T-helper 1 cell treated with Interleukin-12 subunit alpha and Interleukin-12 subunit beta and Interleukin-4 antibody, amounts not matched to agents 30 ng/mL and 1 ng/mL, for 36 hours (primary cell): ENCODE measurements at regions not wholly inside any gene's neighbourhood (a gene's known extent, or its start where the extent isn't known, plus 50 kb on each side); places are given as distances from the start of the nearest gene placed in this dataset.

ENCODE experiments used
- intact Hi-C: fragments of 100-400 bp; cut with micrococcal nuclease; formaldehyde crosslinking; loops from one replicate; pipeline ENCODE4 v1.15.1; 2024

DNA sequence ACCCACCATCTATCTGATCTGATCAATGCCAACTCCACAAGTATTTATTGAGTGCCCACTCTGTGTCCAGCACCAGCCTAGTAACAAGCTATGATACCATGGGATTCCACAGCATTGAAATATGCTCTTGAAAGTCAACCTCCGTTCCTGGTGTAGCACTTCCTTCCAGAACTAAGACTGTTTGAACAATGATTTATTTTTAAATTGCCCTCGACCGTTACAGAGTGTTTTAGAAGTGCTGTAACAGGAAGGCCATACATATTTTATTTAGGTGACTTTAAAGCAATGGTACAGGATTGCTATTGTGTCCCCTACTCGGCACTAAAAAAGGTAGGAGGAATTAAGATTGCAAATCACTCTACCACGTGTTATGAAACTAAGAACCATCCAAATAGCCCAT lies 225.6 kb downstream of the TEX36 start:
- intact Hi-C loops: no loop called here

DNA sequence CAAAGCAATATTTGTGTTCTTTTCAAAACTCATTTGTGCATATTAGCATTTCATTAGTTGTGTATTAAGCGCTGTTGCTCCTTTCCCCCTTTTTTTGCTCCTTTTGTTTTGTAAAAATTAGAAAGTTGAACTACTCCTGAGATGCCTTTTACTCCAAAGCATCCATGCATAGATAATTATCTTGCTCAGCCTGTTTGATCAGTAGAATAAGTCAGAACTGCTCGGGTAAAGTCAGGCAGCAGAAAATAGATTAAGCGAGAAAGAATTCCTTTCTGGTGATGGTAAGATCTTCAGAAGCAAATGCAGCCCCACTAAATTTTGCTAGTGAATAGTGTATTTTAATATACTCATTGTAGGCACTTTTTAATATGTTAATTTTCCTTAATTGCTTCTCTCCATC lies 227.1 kb downstream of the TEX36 start:
- intact Hi-C loops: no loop called here

GRCh38 chr10:125455431-125455830 lies 227.5 kb downstream of the TEX36 start:
- intact Hi-C loops: no loop called here

GRCh38 chr10:125451319-125451718 lies 231.6 kb downstream of the TEX36 start:
- intact Hi-C loops: no loop called here

DNA sequence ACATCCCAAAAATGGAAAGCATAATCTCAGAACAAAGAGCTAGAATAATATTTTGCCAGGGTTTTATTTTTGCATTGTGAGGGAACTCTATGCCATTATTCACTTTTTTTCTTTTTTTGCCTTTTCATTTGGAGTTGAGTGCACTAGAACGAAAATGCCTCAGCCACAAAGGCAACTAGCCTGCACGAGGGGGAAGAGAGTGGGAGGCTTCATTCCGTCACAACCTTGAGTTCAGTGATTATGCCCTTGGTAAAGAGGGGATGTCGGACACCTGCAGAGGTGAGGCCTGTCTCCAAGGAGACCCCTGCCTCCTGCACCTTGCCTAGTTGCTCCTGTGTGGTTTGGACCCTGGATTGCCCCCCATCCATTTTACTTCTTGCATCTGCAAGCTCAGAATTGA lies 232.7 kb downstream of the TEX36 start:
- intact Hi-C loops: no loop called here

- intact Hi-C loops: no loop called here
Measured at GRCh38 chr10:125449571-125449970, 233.4 kb downstream of the TEX36 start.

GRCh38 chr10:125448596-125448995 lies 234.4 kb downstream of the TEX36 start:
- intact Hi-C loops: no loop called here

DNA sequence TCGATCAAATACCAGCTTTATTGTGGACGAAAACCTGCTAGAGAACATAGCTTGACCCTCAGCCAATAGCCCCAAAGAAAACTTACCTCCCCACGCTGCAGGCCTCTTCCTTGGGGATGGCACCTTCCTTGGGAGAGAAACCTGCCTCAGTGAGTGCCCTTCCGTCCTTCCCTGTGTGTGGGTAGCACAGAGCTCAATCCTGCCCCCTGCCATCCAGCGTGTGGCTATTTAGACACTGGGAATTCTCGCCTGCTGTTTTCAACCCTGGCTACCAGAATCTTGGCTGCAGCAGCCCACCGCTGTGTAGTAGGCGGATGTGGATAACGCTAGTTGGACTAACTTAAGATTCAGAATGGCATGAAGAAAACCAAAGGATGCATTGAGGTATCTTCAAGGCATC lies 238.2 kb downstream of the TEX36 start:
- intact Hi-C loops: no loop called here

- intact Hi-C loops: no loop called here
Measured at GRCh38 chr10:125442856-125443540, 240.0 kb downstream of the TEX36 start.

- intact Hi-C loops: no loop called here
Measured at GRCh38 chr10:125441151-125441550, 241.8 kb downstream of the TEX36 start.

DNA sequence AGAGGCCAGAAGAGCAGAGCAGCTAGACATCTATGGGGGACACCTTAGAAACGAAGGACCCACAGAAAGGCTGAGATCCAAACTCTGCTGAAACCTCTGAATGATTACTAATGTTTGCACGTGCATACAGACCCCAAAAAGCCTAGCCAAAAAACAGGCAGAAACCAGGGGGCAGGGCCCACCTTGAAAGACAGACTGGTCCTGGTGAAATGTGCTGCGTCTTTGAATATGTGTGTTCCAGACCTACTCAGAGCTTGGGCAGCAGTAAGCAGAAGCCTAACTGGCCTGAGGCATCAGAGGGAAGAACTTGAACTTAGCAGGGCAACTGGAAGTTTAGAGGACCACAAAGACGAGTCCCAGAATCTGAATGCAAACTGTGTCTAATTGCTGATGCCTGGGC lies 251.8 kb downstream of the TEX36 start:
- intact Hi-C loops: no loop called here

DNA sequence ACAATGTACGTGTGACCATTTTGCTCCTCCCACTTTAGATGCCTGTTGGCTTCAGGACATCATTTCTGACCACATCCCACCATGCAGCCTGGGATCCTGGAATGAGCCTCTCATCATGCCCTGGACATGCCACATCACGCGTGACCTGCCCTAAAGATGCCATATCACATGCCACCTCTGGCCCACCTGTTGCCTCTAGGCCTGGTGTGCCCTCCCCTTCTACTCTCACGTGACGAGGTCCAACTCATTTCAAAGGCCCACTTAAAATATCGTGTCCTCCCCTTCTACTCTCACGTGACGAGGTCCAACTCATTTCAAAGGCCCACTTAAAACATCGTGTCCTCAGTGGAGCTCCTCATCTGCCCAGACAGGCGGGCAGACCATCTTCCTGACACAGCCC lies 254.9 kb downstream of the TEX36 start:
- intact Hi-C loops: no loop called here

DNA sequence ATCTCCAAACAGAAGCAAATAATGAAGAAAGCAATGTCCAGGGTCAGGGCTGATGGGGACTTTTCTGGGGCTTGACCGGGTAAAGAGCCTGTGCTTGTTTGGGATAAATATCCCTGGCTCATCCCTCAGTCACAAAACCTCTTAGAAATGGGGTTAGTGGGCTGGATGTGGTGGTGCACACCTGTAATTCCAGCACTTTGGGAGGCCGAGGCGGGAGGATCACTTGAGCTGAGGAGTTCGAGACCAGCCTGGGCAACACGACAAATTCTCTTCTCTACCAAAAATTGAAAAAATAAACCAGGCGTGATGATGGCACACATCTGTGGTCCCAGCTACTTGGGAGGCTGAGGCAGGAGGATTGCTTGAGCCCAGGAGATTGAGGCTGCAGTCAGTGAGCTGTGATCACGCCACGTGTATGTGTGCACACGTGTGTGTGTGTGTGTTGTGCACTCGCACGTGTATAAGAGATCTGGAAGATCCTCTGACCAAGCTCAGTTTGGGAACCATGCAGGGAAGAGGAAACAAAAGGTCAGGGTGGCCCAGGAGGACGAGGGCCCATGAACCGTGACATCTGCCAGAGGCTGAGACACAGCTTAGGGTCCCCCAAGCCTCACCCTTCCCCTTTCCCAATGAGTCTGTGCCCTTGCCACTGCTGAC lies 258.6 kb downstream of the TEX36 start:
- intact Hi-C loops: no loop called here

GRCh38 chr10:125423569-125423968 lies 259.4 kb downstream of the TEX36 start:
- intact Hi-C loops: no loop called here

DNA sequence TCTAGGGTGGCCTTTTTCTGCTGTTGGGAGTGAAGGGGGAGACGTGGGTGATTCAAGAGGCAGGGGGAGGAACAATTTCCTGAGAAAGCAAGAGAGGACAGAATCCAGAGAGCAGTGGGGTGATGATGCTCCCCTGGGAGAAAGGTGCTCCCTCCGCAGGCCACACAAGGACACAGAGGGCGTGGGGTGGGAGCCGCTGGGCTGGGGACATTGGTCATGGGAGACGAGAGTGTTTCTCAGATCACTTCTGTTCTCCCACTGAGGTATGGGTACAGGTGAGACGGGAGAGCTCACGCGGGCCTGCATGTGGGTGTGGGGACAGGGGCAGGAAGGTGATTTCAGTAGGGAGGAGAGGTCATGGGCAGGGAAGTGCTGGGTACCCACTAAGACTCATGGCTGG lies 259.5 kb upstream of the CTBP2 start:
- intact Hi-C loops: no loop called here

GRCh38 chr10:125419146-125419545 lies 258.8 kb upstream of the CTBP2 start:
- intact Hi-C loops: no loop called here

DNA sequence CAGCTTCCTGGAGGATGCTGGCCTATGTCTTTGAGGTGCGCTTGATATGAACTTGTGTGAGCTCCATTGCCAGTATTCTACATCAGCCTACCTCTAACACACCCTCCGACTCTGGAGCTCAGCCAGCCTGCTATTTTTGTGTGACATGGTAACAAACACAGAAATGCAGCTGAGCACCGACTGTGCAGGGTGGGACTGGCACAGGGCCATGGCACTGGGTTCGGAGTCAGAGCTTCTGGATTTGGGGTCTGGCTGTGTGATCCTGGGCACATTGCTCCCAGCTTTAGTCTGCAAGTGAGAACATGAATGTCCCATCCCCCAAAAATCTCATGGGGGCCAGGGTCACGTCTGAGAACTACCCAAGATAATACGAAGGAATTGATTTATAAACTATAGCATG lies 257.2 kb upstream of the CTBP2 start:
- intact Hi-C loops: no loop called here

GRCh38 chr10:125415964-125416363 lies 255.6 kb upstream of the CTBP2 start:
- intact Hi-C loops: no loop called here

DNA sequence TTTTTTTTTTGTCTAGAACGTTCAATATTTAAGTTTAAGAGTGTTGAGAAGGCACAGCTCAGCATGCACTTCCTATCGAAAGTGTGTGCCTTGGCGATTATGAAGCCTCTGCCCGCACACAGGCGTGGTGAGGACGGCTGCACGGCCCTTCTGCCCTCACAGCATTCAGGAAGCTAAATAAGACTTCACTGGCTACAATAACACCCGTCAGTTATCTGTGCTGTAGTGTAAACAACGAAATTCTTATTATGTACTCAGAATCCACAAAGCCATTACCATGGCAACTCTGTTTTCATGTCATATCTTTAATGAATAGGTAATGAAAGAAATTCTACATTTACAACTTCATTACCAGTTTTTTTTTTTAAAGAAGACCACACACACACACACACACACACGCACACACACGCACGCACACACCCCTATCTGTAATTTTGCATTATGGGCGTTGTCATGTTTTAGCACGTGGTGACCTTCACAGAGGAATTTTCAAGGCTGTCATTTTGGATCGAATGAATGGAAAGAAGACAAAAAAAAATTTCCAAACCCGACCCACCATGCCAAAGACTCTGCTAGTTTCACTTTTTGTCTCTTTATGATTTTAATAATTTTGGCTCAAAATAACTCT lies 254.8 kb upstream of the CTBP2 start:
- intact Hi-C loops: no loop called here

DNA sequence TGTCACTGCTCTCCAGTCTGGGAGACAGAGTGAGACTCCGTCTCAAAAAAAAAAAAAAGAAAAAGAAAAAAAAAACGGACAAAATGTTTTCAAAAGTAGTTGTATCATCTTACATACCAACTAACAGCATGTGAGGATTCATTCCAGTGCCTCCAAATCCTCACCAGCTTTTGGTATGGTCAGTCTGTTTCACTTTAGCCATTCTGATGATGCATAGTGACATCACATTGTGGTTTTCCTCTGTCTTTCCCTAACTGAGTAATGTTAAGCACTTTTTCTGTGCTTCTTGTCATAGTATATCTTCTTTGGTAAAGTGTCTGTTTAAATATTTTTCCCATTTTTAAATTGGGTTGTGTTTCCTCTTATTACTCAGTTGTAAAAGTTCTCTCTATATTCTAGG lies 251.4 kb upstream of the CTBP2 start:
- intact Hi-C loops: no loop called here

GRCh38 chr10:125409756-125410155 lies 249.4 kb upstream of the CTBP2 start:
- intact Hi-C loops: no loop called here

- intact Hi-C loops: no loop called here
Measured at GRCh38 chr10:125407557-125407956, 247.2 kb upstream of the CTBP2 start.

DNA sequence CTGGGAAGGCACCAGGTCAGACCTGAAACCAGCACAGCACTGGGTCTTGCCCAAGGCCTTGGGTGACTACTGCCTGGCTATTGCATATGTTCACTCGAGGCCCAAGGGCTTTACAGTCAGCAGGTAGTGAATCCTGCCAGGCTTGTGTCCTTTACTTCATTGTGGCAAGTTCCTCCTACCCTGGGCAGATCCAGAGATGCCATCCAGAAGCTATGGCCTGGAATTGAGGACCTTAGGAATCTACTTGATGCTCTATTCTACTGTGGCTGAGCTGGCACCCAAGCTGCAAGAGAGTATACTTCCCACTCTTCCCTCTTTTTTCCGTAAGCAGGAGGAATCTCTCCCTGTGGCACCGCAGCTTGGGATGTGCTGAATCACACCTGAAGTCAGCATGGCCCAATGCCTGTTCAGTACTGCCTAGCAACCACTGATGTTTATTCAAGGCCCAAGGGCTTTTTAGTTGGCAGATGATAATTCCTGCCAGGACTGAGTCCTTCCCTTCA lies 246.7 kb upstream of the CTBP2 start:
- intact Hi-C loops: no loop called here
